ENCODE measurements at regions not wholly inside any gene's neighbourhood (a gene's known extent, or its start where the extent isn't known, plus 50 kb on each side); places are given as distances from the start of the nearest gene placed in this dataset.

GRCh38 chr4:66017671-66018070 lies 347.4 kb upstream of the EPHA5 start:
- DNase-seq (ENCODE audit: low read depth, low spot score) (no peak), FAIRE-seq (no peak)
- Histone ChIP-seq H2AFZ (ENCODE audit: low read depth, low read length) (no peak overlapping the region), H3K9me1 (replicated peaks; ENCODE audit: control insufficient read depth, extremely low read depth, insufficient read depth, low read length) (no peaks in the 10 kb centered on the region), H3K4me3 (replicated peaks in 1 of 3; ENCODE audit: insufficient read depth in 1 of 3, low read depth in 1 of 3, low read length in 3 of 3) (no peak overlapping the region), H3K4me1 (ENCODE audit: control insufficient read depth, extremely low read depth, insufficient read depth, low read length) (no peaks in the 10 kb centered on the region), H4K20me1 (replicated peaks; ENCODE audit: control insufficient read depth, extremely low read depth, insufficient read depth, low read length) (no peaks in the 10 kb centered on the region), H3K27ac (ENCODE audit: insufficient read depth, low read depth, low read length) (no peak overlapping the region), H3K9ac (replicated peaks; ENCODE audit: extremely low read depth, insufficient read depth, low read length) (no peak overlapping the region), H3K36me3 (ENCODE audit: control insufficient read depth in 2 of 2, extremely low read depth in 1 of 2, insufficient read depth in 2 of 2, low read length in 2 of 2) (no peaks in the 10 kb centered on the region), H3K4me2 (ENCODE audit: insufficient read depth, low read length) (no peak overlapping the region), H3K27me3 (ENCODE audit: control insufficient read depth in 2 of 2, insufficient read depth in 2 of 2, low read length in 2 of 2) (no peaks in the 10 kb centered on the region), H3K79me2 (ENCODE audit: control insufficient read depth, insufficient read depth, low read length) (no peaks in the 10 kb centered on the region), H3K9me3 (replicated peaks; ENCODE audit: control insufficient read depth, insufficient read depth, low read length) (no peaks in the 10 kb centered on the region)
- ChIA-PET POLR2A (no interaction called here), CTCF (no interaction called here)
- dilution Hi-C loops (cut with MboI; ENCODE audit: extremely low pct_ligation_motif_present, low sequenced_read_pairs) (no loop called here), intact Hi-C loops (cut with micrococcal nuclease) (no loop called here)
- no TSS peak for BruUV-seq (replicated peaks)
- TF ChIP-seq FOS (IDR thresholded peaks at IDR 0.05; ENCODE audit: borderline replicate concordance, insufficient read depth, low read length): no peak
- TF ChIP-seq MYC (IDR thresholded peaks at IDR 0.05; ENCODE audit: low read depth, low read length): no peak
- TF ChIP-seq GATA2 (IDR thresholded peaks at IDR 0.05; ENCODE audit: insufficient read depth, insufficient read length, low read depth, low read length): no peak
- no peak for TF ChIP-seq POLR2A (IDR thresholded peaks at IDR 0.05; ENCODE audit: low read depth, low read length)
- no peak for TF ChIP-seq MAX (IDR thresholded peaks at IDR 0.05; ENCODE audit: insufficient read depth, insufficient read length)
- TF ChIP-seq JUN (IDR thresholded peaks at IDR 0.05; ENCODE audit: borderline replicate concordance, insufficient read depth, insufficient read length, low read depth): no peak
- no peak for TF ChIP-seq POLR2AphosphoS5 (IDR thresholded peaks at IDR 0.05; ENCODE audit: insufficient read depth, low read depth, low read length)
- TF ChIP-seq EZH2 (IDR thresholded peaks at IDR 0.05; ENCODE audit: borderline replicate concordance, low read depth, low read length, severe bottlenecking): no peak
- no peak for TF ChIP-seq CTCF (IDR thresholded peaks at IDR 0.05; ENCODE audit: extremely low read depth in 1 of 2, insufficient read depth in 1 of 2, low read depth in 1 of 2, low read length in 2 of 2)

All from endothelial cell of umbilical vein (primary cell).